ENCODE measurements at regions not wholly inside any gene's neighbourhood (a gene's known extent, or its start where the extent isn't known, plus 50 kb on each side); places are given as distances from the start of the nearest gene placed in this dataset.

DNA sequence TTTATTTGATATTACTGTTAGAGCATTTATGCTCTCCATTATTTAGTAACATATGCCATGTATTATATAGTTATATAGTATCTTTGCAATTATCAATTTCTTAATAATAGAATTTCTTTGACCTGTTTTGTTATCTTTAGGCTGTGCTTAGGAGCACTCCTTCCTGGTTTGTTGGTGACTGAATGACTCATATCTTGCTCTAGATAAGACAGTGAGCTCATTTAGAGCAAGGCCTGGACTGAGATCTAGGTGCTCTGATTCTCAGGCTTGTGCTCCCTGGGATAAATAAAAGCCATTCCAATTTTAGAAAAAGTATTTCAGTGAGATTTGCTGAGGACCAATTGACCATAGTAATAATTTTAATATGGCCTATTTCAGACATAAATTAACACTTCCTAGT lies 951.2 kb downstream of the FLRT2 start:
- Histone ChIP-seq H3K4me1 (ENCODE audit: control insufficient read depth in 5 of 5, insufficient read depth in 5 of 5, low read length in 5 of 5) (no peaks in the 10 kb centered on the region), H3K36me3 (ENCODE audit: control insufficient read depth in 4 of 4, insufficient read depth in 4 of 4, low read length in 4 of 4) (no peaks in the 10 kb centered on the region), H3K27me3 (ENCODE audit: control insufficient read depth in 3 of 3, insufficient read depth in 3 of 3, low read length in 2 of 3) (no peaks in the 10 kb centered on the region), H3K4me3 (no peak overlapping the region), H3K9ac (ENCODE audit: insufficient read depth in 1 of 2, low read length in 2 of 2) (no peak overlapping the region), H3K9me3 (ENCODE audit: control insufficient read depth in 4 of 4, insufficient read depth in 3 of 4, low read length in 3 of 4) (no peaks in the 10 kb centered on the region), H3K27ac (ENCODE audit: low read depth in 1 of 2, low read length in 1 of 2) (no peak overlapping the region)
- DNase-seq: no peak
- no peak for ATAC-seq (ENCODE audit: insufficient read depth, low FRiP score)
- TF ChIP-seq, protein P1, sequence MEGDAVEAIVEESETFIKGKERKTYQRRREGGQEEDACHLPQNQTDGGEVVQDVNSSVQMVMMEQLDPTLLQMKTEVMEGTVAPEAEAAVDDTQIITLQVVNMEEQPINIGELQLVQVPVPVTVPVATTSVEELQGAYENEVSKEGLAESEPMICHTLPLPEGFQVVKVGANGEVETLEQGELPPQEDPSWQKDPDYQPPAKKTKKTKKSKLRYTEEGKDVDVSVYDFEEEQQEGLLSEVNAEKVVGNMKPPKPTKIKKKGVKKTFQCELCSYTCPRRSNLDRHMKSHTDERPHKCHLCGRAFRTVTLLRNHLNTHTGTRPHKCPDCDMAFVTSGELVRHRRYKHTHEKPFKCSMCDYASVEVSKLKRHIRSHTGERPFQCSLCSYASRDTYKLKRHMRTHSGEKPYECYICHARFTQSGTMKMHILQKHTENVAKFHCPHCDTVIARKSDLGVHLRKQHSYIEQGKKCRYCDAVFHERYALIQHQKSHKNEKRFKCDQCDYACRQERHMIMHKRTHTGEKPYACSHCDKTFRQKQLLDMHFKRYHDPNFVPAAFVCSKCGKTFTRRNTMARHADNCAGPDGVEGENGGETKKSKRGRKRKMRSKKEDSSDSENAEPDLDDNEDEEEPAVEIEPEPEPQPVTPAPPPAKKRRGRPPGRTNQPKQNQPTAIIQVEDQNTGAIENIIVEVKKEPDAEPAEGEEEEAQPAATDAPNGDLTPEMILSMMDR (IDR thresholded peaks at IDR 0.05; ENCODE audit: control extremely low read depth, extremely low read depth): no peak

DNA sequence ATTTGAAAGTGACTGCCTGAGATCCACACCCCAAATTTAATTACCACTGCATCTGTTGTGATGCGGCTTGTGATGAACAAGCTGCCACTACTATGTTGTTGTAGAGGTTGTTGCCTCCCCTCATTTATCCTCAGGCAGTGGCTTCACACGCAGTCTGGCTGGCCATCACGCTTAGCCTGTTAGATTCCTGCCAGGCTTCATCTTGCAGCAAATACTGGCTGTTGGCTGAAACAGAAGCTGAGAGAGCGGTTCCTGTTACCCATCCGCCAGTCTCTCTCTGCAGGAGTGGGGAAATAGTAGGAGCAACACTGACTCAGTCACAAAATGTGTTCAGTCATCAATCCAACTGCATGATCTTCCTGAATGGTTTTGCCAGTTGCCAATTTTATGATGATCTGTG lies 934.4 kb downstream of the FLRT2 start:
- no peak overlapping the region for H3K4me3 ChIP-seq
- no peak for ATAC-seq (ENCODE audit: insufficient read depth, low FRiP score)
- H3K9ac ChIP-seq (ENCODE audit: insufficient read depth in 1 of 2, low read length in 2 of 2): no peak overlapping the region
- peaks cover 0 to 15% (median 0%) of the 10 kb centered on the region in 5 donors for H3K4me1 ChIP-seq (ENCODE audit: control insufficient read depth in 5 of 5, insufficient read depth in 5 of 5, low read length in 5 of 5)
- no peaks in the 10 kb centered on the region for H3K36me3 ChIP-seq (ENCODE audit: control insufficient read depth in 4 of 4, insufficient read depth in 4 of 4, low read length in 4 of 4)
- H3K27ac ChIP-seq (ENCODE audit: low read depth in 1 of 2, low read length in 1 of 2): no peak overlapping the region
- TF ChIP-seq, protein P1 (IDR thresholded peaks at IDR 0.05; ENCODE audit: control extremely low read depth, extremely low read depth): no peak
- DNase-seq: peak in 2 of 3 donors; percentile 29 to 32
- WGBS, 2 donors: 64 to 66% methylated on average over 5 of the region's 5 CpGs
- no peaks in the 10 kb centered on the region for H3K9me3 ChIP-seq (ENCODE audit: control insufficient read depth in 4 of 4, insufficient read depth in 3 of 4, low read length in 3 of 4)
- H3K27me3 ChIP-seq (ENCODE audit: control insufficient read depth in 3 of 3, insufficient read depth in 3 of 3, low read length in 2 of 3): no peaks in the 10 kb centered on the region

DNA sequence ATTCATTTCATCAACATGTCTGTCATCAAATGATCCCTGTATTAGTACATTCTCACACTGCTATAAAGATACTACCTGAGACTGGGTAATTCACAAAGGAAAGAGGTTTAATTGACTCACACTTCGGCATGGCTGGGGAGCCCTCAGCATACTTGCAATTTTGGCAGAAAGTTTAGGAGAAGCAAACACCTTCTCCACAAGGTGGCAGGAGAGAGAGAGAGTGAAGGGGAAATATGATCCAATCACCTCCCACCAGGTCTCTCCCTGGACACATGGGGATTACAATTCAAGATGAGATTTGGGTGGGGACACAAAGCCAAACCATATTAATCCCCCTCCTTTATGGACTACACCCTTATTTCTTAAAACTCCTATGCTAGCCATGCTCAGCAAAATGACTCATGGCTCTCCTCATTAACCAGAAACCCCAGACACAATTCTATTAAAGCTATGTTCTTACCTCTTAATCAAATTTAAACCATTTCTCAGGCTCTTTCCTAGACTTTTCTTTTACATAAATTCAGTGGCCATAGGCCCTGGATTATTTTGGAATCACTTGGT lies 932.3 kb downstream of the FLRT2 start:
- no peaks in the 10 kb centered on the region for H3K9me3 ChIP-seq (ENCODE audit: control insufficient read depth in 4 of 4, insufficient read depth in 3 of 4, low read length in 3 of 4)
- TF ChIP-seq, protein P1 (IDR thresholded peaks at IDR 0.05; ENCODE audit: control extremely low read depth, extremely low read depth): no peak
- no peak for DNase-seq
- ATAC-seq (ENCODE audit: insufficient read depth, low FRiP score): no peak
- H3K27ac ChIP-seq (ENCODE audit: low read depth in 1 of 2, low read length in 1 of 2): no peak overlapping the region
- H3K27me3 ChIP-seq (ENCODE audit: control insufficient read depth in 3 of 3, insufficient read depth in 3 of 3, low read length in 2 of 3): no peaks in the 10 kb centered on the region
- H3K4me1 ChIP-seq (ENCODE audit: control insufficient read depth in 5 of 5, insufficient read depth in 5 of 5, low read length in 5 of 5): peaks cover 0 to 17% (median 0%) of the 10 kb centered on the region in 5 donors
- no peak overlapping the region for H3K4me3 ChIP-seq
- H3K9ac ChIP-seq (ENCODE audit: insufficient read depth in 1 of 2, low read length in 2 of 2): no peak overlapping the region
- H3K36me3 ChIP-seq (ENCODE audit: control insufficient read depth in 4 of 4, insufficient read depth in 4 of 4, low read length in 4 of 4): no peaks in the 10 kb centered on the region
- 56 to 76% methylated on average over 1 of the region's 1 CpG for WGBS, 2 donors
